IMR-90 (cell line): ENCODE measurements at regions not wholly inside any gene's neighbourhood (a gene's known extent, or its start where the extent isn't known, plus 50 kb on each side); places are given as distances from the start of the nearest gene placed in this dataset.

Experiments
- ATAC-seq: fragments of 200-7000 bp; cut with Tn5 transposase; 2 replicates; pipeline ENCODE4 v1.9.1; 2020; ENCODE audit warnings: low read depth, mild to moderate bottlenecking, moderate library complexity
- BruUV-seq: library from RNA; stranded (reverse); fragments of 400-500 nt; replicated peaks from 2 replicates; lab custom pipeline; 2021; lab: Mats Ljungman, UMichigan
- CTCF ChIA-PET: fragments of 300-600 bp; formaldehyde crosslinking; extraction: SDS; loops from one replicate; lab custom pipeline; 2021; ENCODE audit warnings: antibody characterized with exemption; lab: Yijun Ruan, JAX
- POLR2A ChIA-PET: fragments of 300-600 bp; sonication (Branson Sonifier 250); formaldehyde crosslinking; loops from one replicate; lab custom pipeline; 2022; ENCODE audit warnings: antibody characterized with exemption; ENCODE audit not compliant: unreplicated experiment; lab: Charles Lee
- DNase-seq: peaks from one replicate; pipeline ENCODE4 v3.0.0; 2013
- H2AFZ ChIP-seq: replicated peaks from 2 replicates; pipeline ENCODE3; 2013; ENCODE audit warnings: low read length, mild to moderate bottlenecking; ENCODE audit not compliant: poor library complexity
- H2AK5ac ChIP-seq: 2 replicates; pipeline ENCODE4 v1.6.1; 2013; ENCODE audit warnings: low read depth, low read length, inconsistent platforms
- H2AK9ac ChIP-seq: replicated peaks from 2 replicates; pipeline ENCODE3; 2013; ENCODE audit warnings: mild to moderate bottlenecking, low read depth, low read length, moderate library complexity; ENCODE audit not compliant: poor library complexity
- H2BK120ac ChIP-seq: 2 replicates; pipeline ENCODE4 v1.6.1; 2013; ENCODE audit warnings: low read depth, low read length, inconsistent platforms
- H2BK15ac ChIP-seq: 3 replicates; pipeline ENCODE4 v1.6.1; 2013; ENCODE audit warnings: low read depth, low read length, inconsistent platforms
- H2BK20ac ChIP-seq: 2 replicates; pipeline ENCODE4 v1.6.1; 2013; ENCODE audit warnings: low read depth, mild to moderate bottlenecking, inconsistent platforms, low read length, moderate library complexity
- H2BK5ac ChIP-seq: 2 replicates; pipeline ENCODE4 v1.6.1; 2013; ENCODE audit warnings: mild to moderate bottlenecking, low read depth, low read length, inconsistent platforms; ENCODE audit not compliant: poor library complexity, severe bottlenecking
- H3K14ac ChIP-seq: replicated peaks from 2 replicates; pipeline ENCODE4 v1.6.1; 2013; ENCODE audit warnings: low read depth, low read length, inconsistent platforms
- H3K18ac ChIP-seq: 2 replicates; pipeline ENCODE4 v1.6.1; 2013; ENCODE audit warnings: low read depth, low read length, control low read depth
- H3K23ac ChIP-seq: 2 replicates; pipeline ENCODE4 v1.6.1; 2013; ENCODE audit warnings: low read depth, low read length, inconsistent platforms
- H3K27ac ChIP-seq: 2 replicates; pipeline ENCODE4 v1.5.1; 2013; ENCODE audit warnings: mild to moderate bottlenecking, control low read depth, low read length; ENCODE audit not compliant: insufficient read depth
- H3K27me3 ChIP-seq: 2 replicates; pipeline ENCODE4 v1.6.1; 2013; ENCODE audit warnings: low read length; ENCODE audit not compliant: control insufficient read depth, insufficient read depth
- H3K36me3 ChIP-seq: 2 replicates; pipeline ENCODE4 v1.6.1; 2013; ENCODE audit warnings: low read length, mixed read lengths; ENCODE audit not compliant: control insufficient read depth, insufficient read depth
- H3K4ac ChIP-seq: 2 replicates; pipeline ENCODE4 v1.6.1; 2013; ENCODE audit warnings: low read depth, low read length, inconsistent platforms
- H3K4me1 ChIP-seq: 2 replicates; pipeline ENCODE4 v1.6.1; 2013; ENCODE audit warnings: low read length, mixed read lengths; ENCODE audit not compliant: control insufficient read depth, insufficient read depth
- H3K4me2 ChIP-seq: 2 replicates; pipeline ENCODE4 v1.6.1; 2013; ENCODE audit warnings: low read depth, mild to moderate bottlenecking, control low read depth, low read length, moderate library complexity
- H3K4me3 ChIP-seq: 2 replicates; pipeline ENCODE4 v1.5.1; 2013; ENCODE audit warnings: low read depth, mild to moderate bottlenecking, control low read depth, low read length, moderate library complexity; ENCODE audit not compliant: insufficient read depth
- H3K56ac ChIP-seq: 2 replicates; pipeline ENCODE4 v1.6.1; 2013; ENCODE audit warnings: low read length, inconsistent platforms; ENCODE audit not compliant: insufficient read depth; ENCODE audit errors: extremely low read depth
- H3K79me1 ChIP-seq, 2 experiments: 2 replicates each; pipeline ENCODE4 v1.6.1; 2013; ENCODE audit warnings: low read length in 2 of 2, inconsistent platforms in 1 of 2, low read depth in 1 of 2
- H3K9ac ChIP-seq: 2 replicates; pipeline ENCODE4 v1.6.1; 2013; ENCODE audit warnings: low read depth, low read length, control low read depth
- H3K9me1 ChIP-seq: 2 replicates; pipeline ENCODE4 v1.6.1; 2013; ENCODE audit warnings: low read length, inconsistent platforms; ENCODE audit not compliant: insufficient read depth
- H3K9me3 ChIP-seq: 2 replicates; pipeline ENCODE4 v1.6.1; 2013; ENCODE audit warnings: low read length; ENCODE audit not compliant: control insufficient read depth, insufficient read depth
- H4K20me1 ChIP-seq: 2 replicates; pipeline ENCODE4 v1.6.1; 2013; ENCODE audit warnings: low read length, inconsistent platforms; ENCODE audit not compliant: insufficient read depth
- H4K5ac ChIP-seq: 2 replicates; pipeline ENCODE4 v1.6.1; 2013; ENCODE audit warnings: mild to moderate bottlenecking, low read depth, low read length, control low read depth
- H4K8ac ChIP-seq, 2 experiments: 2 replicates each; pipeline ENCODE4 v1.6.1; 2013; ENCODE audit warnings: low read depth in 2 of 2, low read length in 2 of 2, control low read depth in 1 of 2, inconsistent platforms in 1 of 2
- H4K91ac ChIP-seq: 2 replicates; pipeline ENCODE4 v1.6.1; 2013; ENCODE audit warnings: low read depth, low read length, inconsistent platforms; ENCODE audit not compliant: insufficient read depth
- CEBPB ChIP-seq: IDR thresholded peaks from 2 replicates; pipeline ENCODE4 v1.6.1; 2012; ENCODE audit warnings: low read depth, low read length, improper control_type of control experiment
- POLR2A ChIP-seq: IDR thresholded peaks from 2 replicates; pipeline ENCODE4 v1.6.1; 2012; ENCODE audit warnings: mild to moderate bottlenecking, low read depth, low read length
- WGBS, 2 experiments: methylation state at CpG; one replicate each; pipeline versions ENCODE4 v1.1.5 to v1.1.7; 2013; ENCODE audit warnings: missing lambda C conversion rate in 2 of 2; ENCODE audit not compliant: insufficient read length in 1 of 2; ENCODE audit errors: extremely low coverage in 2 of 2; 5-methylcytosine and 5-hydroxymethylcytosine counted together
- dilution Hi-C: fragments of 300-500 bp; cut with HindIII; formaldehyde crosslinking; loops from one replicate; pipeline ENCODE4 v1.14.3; 2018; ENCODE audit warnings: low sequenced_read_pairs; ENCODE audit not compliant: unreplicated experiment
- in situ Hi-C: fragments of 300-500 bp; cut with MboI; formaldehyde crosslinking; loops from 3 replicates; pipeline ENCODE4 v1.14.3; 2019; ENCODE audit warnings: low sequenced_read_pairs, inconsistent platforms, mixed read lengths
- intact Hi-C: fragments of 100-400 bp; cut with micrococcal nuclease; formaldehyde crosslinking; loops from 2 replicates; pipeline ENCODE4 v1.10.0; 2022

GRCh38 chr4:86441175-86441936 lies 81.5 kb upstream of the MAPK10 start:
- dilution Hi-C loops: no loop called here
- POLR2A ChIA-PET: no interaction called here
- H4K5ac ChIP-seq: no peak overlapping the region
- H3K56ac ChIP-seq: no peak overlapping the region
- CTCF ChIA-PET: no interaction called here
- no peak overlapping the region for H3K4me3 ChIP-seq
- H3K27ac ChIP-seq: no peak overlapping the region
- peak; percentile 23 for DNase-seq
- intact Hi-C loops: no loop called here
- no TSS peak for BruUV-seq
- no peak overlapping the region for H4K91ac ChIP-seq
- no peak overlapping the region for H2AK9ac ChIP-seq
- peaks cover 2% of the 10 kb centered on the region; the same call in 1 of the 2 replicates for H3K4me1 ChIP-seq
- no peak overlapping the region; the same call in 1 of the 2 replicates for H3K18ac ChIP-seq
- in situ Hi-C loops: no loop called here
- 0 out of 2 replicates have a peak overlapping the region, but pooled peaks have one; percentile 4 for H3K4me2 ChIP-seq
- no peak overlapping the region; the same call in 1 of the 2 replicates for H3K9ac ChIP-seq
- no peak overlapping the region for H2AK5ac ChIP-seq
- no peak overlapping the region for H2AFZ ChIP-seq
- ATAC-seq: no peak; the same call in 1 of the 2 replicates
- no CpG with 5 or more reads among the region's 3 CpGs for WGBS, 2 experiments
- no peaks in the 10 kb centered on the region for H3K79me1 ChIP-seq
- TF ChIP-seq CEBPB: peak; percentile 43
- TF ChIP-seq POLR2A: no peak
- H4K20me1 ChIP-seq: no peaks in the 10 kb centered on the region
- no peak overlapping the region for H3K14ac ChIP-seq
- no peak overlapping the region for H2BK15ac ChIP-seq
- H2BK20ac ChIP-seq: no peak overlapping the region
- H3K23ac ChIP-seq: no peak overlapping the region
- H4K8ac ChIP-seq: no peak overlapping the region
- H3K9me3 ChIP-seq: no peaks in the 10 kb centered on the region
- no peaks in the 10 kb centered on the region for H3K9me1 ChIP-seq
- H3K4ac ChIP-seq: no peak overlapping the region
- H3K27me3 ChIP-seq: no peaks in the 10 kb centered on the region
- H2BK120ac ChIP-seq: no peak overlapping the region
- H3K36me3 ChIP-seq: no peaks in the 10 kb centered on the region
- no peak overlapping the region for H2BK5ac ChIP-seq
